NCI-H748 (cell line): ENCODE measurements at regions not wholly inside any gene's neighbourhood (a gene's known extent, or its start where the extent isn't known, plus 50 kb on each side); places are given as distances from the start of the nearest gene placed in this dataset.

Source experiments
- DNase-seq: peaks from one replicate; lab custom pipeline; 2025; ENCODE audit not compliant: unreplicated experiment; lab: John Stamatoyannopoulos, UW

- no peak for DNase-seq
Measured at GRCh38 chr18:54716586-54716985, 111.7 kb upstream of the RAB27B start.

GRCh38 chr18:54717673-54718407, 110.4 kb upstream of the RAB27B start:
- DNase-seq, result peak; percentile 50

GRCh38 chr18:54718408-54718773, 109.9 kb upstream of the RAB27B start:
- no peak for DNase-seq

- no peak for DNase-seq
Measured at GRCh38 chr18:54720620-54721019, 107.7 kb upstream of the RAB27B start.

- DNase-seq, result no peak
Measured at GRCh38 chr18:54726143-54726542, 102.1 kb upstream of the RAB27B start.

- no peak for DNase-seq
Measured at GRCh38 chr18:54734059-54734458, 94.2 kb upstream of the RAB27B start.

GRCh38 chr18:54736981-54737380, 91.3 kb upstream of the RAB27B start:
- DNase-seq, result no peak

GRCh38 chr18:54737986-54738385, 90.3 kb upstream of the RAB27B start:
- no peak for DNase-seq

- no peak for DNase-seq
Measured at GRCh38 chr18:54739476-54739875, 88.8 kb upstream of the RAB27B start.

- no peak for DNase-seq
Measured at GRCh38 chr18:54740136-54740846, 88.0 kb upstream of the RAB27B start.

GRCh38 chr18:54742120-54742519, 86.2 kb upstream of the RAB27B start:
- no peak for DNase-seq

- DNase-seq, result no peak
Measured at GRCh38 chr18:54742659-54743604, 85.3 kb upstream of the RAB27B start.

GRCh38 chr18:54743605-54743995, 84.7 kb upstream of the RAB27B start:
- no peak for DNase-seq

GRCh38 chr18:54749291-54749690, 79.0 kb upstream of the RAB27B start:
- DNase-seq, result no peak

GRCh38 chr18:54750350-54750749, 77.9 kb upstream of the RAB27B start:
- DNase-seq, result no peak

GRCh38 chr18:54752185-54752584, 76.1 kb upstream of the RAB27B start:
- DNase-seq, result no peak

GRCh38 chr18:54755456-54755855, 72.8 kb upstream of the RAB27B start:
- DNase-seq, result no peak

- no peak for DNase-seq
Measured at GRCh38 chr18:54762386-54762785, 65.9 kb upstream of the RAB27B start.

- DNase-seq, result no peak
Measured at GRCh38 chr18:54764786-54765185, 63.5 kb upstream of the RAB27B start.

GRCh38 chr18:54765636-54766375, 62.5 kb upstream of the RAB27B start:
- no peak for DNase-seq

GRCh38 chr18:54766634-54767033, 61.6 kb upstream of the RAB27B start:
- DNase-seq, result no peak
